Mesenchymal stem cell (in vitro differentiated cells and primary cell): ENCODE measurements at regions not wholly inside any gene's neighbourhood (a gene's known extent, or its start where the extent isn't known, plus 50 kb on each side); places are given as distances from the start of the nearest gene placed in this dataset.
A peak's percentile ranks its signal among the peaks of the same experiment; 100 is the strongest.

Source experiments
- DNase-seq: peaks from one replicate; pipeline ENCODE4 v3.0.0-alpha.2; 2013
- H2AFZ ChIP-seq: one replicate; pipeline ENCODE4 v1.6.1; 2013; ENCODE audit warnings: low read depth, mild to moderate bottlenecking, control low read depth, inconsistent platforms, low read length, moderate library complexity
- H2AK5ac ChIP-seq: 2 replicates; pipeline ENCODE4 v1.6.1; 2013; ENCODE audit warnings: low read length, moderate library complexity, mild to moderate bottlenecking, inconsistent platforms; ENCODE audit not compliant: severe bottlenecking
- H2BK120ac ChIP-seq: one replicate; pipeline ENCODE4 v1.6.1; 2013; ENCODE audit warnings: low read depth, mild to moderate bottlenecking, inconsistent platforms, low read length, moderate library complexity
- H2BK12ac ChIP-seq, 2 experiments: one replicate each; pipeline ENCODE4 v1.6.1; 2013; ENCODE audit warnings: inconsistent platforms in 2 of 2, low read length in 2 of 2, mild to moderate bottlenecking in 2 of 2, moderate library complexity in 2 of 2, control low read depth in 1 of 2
- H2BK15ac ChIP-seq: one replicate; pipeline ENCODE4 v1.6.1; 2013; ENCODE audit warnings: mild to moderate bottlenecking, low read depth, inconsistent platforms; ENCODE audit not compliant: poor library complexity, severe bottlenecking
- H2BK5ac ChIP-seq: 2 replicates; pipeline ENCODE4 v1.6.1; 2013; ENCODE audit warnings: low read depth, mild to moderate bottlenecking, low read length, control low read depth, inconsistent platforms; ENCODE audit not compliant: poor library complexity, severe bottlenecking
- H3K14ac ChIP-seq, 2 experiments: one replicate each; pipeline ENCODE4 v1.6.1; 2013; ENCODE audit warnings: inconsistent platforms in 2 of 2, low read length in 2 of 2, control low read depth in 1 of 2, mild to moderate bottlenecking in 1 of 2, moderate library complexity in 1 of 2
- H3K18ac ChIP-seq, 2 experiments: one replicate each; pipeline ENCODE4 v1.6.1; 2013; ENCODE audit warnings: inconsistent platforms in 2 of 2, low read length in 2 of 2, control low read depth in 1 of 2, low read depth in 1 of 2, mild to moderate bottlenecking in 1 of 2
- H3K23ac ChIP-seq, 2 experiments: one replicate each; pipeline ENCODE4 v1.6.1; 2013; ENCODE audit warnings: inconsistent platforms in 2 of 2, low read length in 2 of 2, mild to moderate bottlenecking in 2 of 2, moderate library complexity in 2 of 2, control low read depth in 1 of 2
- H3K27ac ChIP-seq: 2 replicates; pipeline ENCODE4 v1.5.1; 2013; ENCODE audit warnings: mild to moderate bottlenecking, moderate library complexity, low read length, control low read depth, inconsistent platforms; ENCODE audit not compliant: poor library complexity, severe bottlenecking
- H3K27me3 ChIP-seq, 2 experiments: 2 replicates each; pipeline versions ENCODE4 v1.6.1 to v1.7.0; 2013; ENCODE audit warnings: low read length in 2 of 2, mild to moderate bottlenecking in 2 of 2, moderate library complexity in 2 of 2, control low read depth in 1 of 2, inconsistent platforms in 1 of 2; ENCODE audit not compliant: control insufficient read depth in 1 of 2, insufficient read depth in 1 of 2
- H3K36me3 ChIP-seq, 2 experiments: 2 replicates each; pipeline versions ENCODE4 v1.6.1 to v1.7.0; 2013; ENCODE audit warnings: low read length in 2 of 2, control low read depth in 1 of 2, inconsistent platforms in 1 of 2, low read depth in 1 of 2, mild to moderate bottlenecking in 1 of 2; ENCODE audit not compliant: insufficient read depth in 2 of 2, control insufficient read depth in 1 of 2
- H3K4ac ChIP-seq, 2 experiments: one replicate each; pipeline ENCODE4 v1.6.1; 2013; ENCODE audit warnings: inconsistent platforms in 2 of 2, low read length in 2 of 2, mild to moderate bottlenecking in 2 of 2, moderate library complexity in 2 of 2, control low read depth in 1 of 2, low read depth in 1 of 2
- H3K4me1 ChIP-seq: 2 replicates; pipeline ENCODE4 v1.6.1; 2013; ENCODE audit warnings: low read depth, low read length, control low read depth; ENCODE audit not compliant: control insufficient read depth, insufficient read depth
- H3K4me2 ChIP-seq: 2 replicates; pipeline ENCODE4 v1.6.1; 2013; ENCODE audit warnings: low read length, mild to moderate bottlenecking, inconsistent platforms; ENCODE audit not compliant: poor library complexity, severe bottlenecking
- H3K4me3 ChIP-seq, 2 experiments: 2 replicates each; pipeline versions ENCODE4 v1.5.1 to v1.7.0; 2013; ENCODE audit warnings: low read length in 2 of 2, mild to moderate bottlenecking in 2 of 2, control low read depth in 1 of 2, low read depth in 1 of 2; ENCODE audit not compliant: insufficient read depth in 1 of 2
- H3K79me1 ChIP-seq: replicated peaks from 2 replicates; pipeline ENCODE4 v1.6.1; 2013; ENCODE audit warnings: mild to moderate bottlenecking, control low read depth, low read length, inconsistent platforms; ENCODE audit not compliant: poor library complexity, severe bottlenecking
- H3K9ac ChIP-seq: 2 replicates; pipeline ENCODE4 v1.7.0; 2013; ENCODE audit warnings: mild to moderate bottlenecking, low read length, moderate library complexity
- H3K9me3 ChIP-seq: 2 replicates; pipeline ENCODE4 v1.7.0; 2013; ENCODE audit warnings: mild to moderate bottlenecking, low read length; ENCODE audit not compliant: control insufficient read depth
- H4K8ac ChIP-seq: one replicate; pipeline ENCODE4 v1.6.1; 2013; ENCODE audit warnings: inconsistent platforms, mild to moderate bottlenecking, low read length, moderate library complexity
- H4K91ac ChIP-seq: one replicate; pipeline ENCODE4 v1.6.1; 2013; ENCODE audit warnings: mild to moderate bottlenecking, low read length, inconsistent platforms
- WGBS: methylation state at CpG from one replicate; pipeline ENCODE4 v1.1.7; 2013; ENCODE audit warnings: mixed read lengths; 5-methylcytosine and 5-hydroxymethylcytosine counted together

GRCh38 chr12:114846771-114847170 is 162.8 kb upstream of the TBX3 start:
- H3K36me3 ChIP-seq, result no peaks in the 10 kb centered on the region
- H3K4me2 ChIP-seq, result no peak overlapping the region
- H2BK120ac ChIP-seq, result no peak overlapping the region
- H2BK12ac ChIP-seq, result peak overlapping the region in 1 of 2 experiments; percentile 62
- H3K4me3 ChIP-seq, result no peak overlapping the region
- no peak overlapping the region for H3K23ac ChIP-seq
- no peaks in the 10 kb centered on the region for H3K4me1 ChIP-seq
- no peak overlapping the region for H3K18ac ChIP-seq
- H2AK5ac ChIP-seq, result no peak overlapping the region
- H2BK15ac ChIP-seq, result no peak overlapping the region
- no peak overlapping the region for H2AFZ ChIP-seq
- no peak overlapping the region for H3K9ac ChIP-seq
- no peak overlapping the region for H2BK5ac ChIP-seq
- H3K9me3 ChIP-seq, result no peaks in the 10 kb centered on the region
- DNase-seq, result no peak
- H4K8ac ChIP-seq, result no peak overlapping the region
- no peak overlapping the region for H3K27ac ChIP-seq
- H3K27me3 ChIP-seq, result no peaks in the 10 kb centered on the region
- 60% methylated on average over 8 of the region's 8 CpGs for WGBS
- no peaks in the 10 kb centered on the region for H3K79me1 ChIP-seq
- no peak overlapping the region for H4K91ac ChIP-seq
- no peak overlapping the region for H3K14ac ChIP-seq
- peak overlapping the region in 1 of 2 experiments; percentile 47 for H3K4ac ChIP-seq

- Histone ChIP-seq H3K9ac (no peak overlapping the region), H2BK5ac (no peak overlapping the region), H3K27me3 (no peaks in the 10 kb centered on the region), H3K9me3 (no peaks in the 10 kb centered on the region), H3K27ac (no peak overlapping the region), H3K14ac (no peak overlapping the region), H2BK12ac (no peak overlapping the region), H2BK15ac (no peak overlapping the region), H3K79me1 (no peaks in the 10 kb centered on the region), H2AFZ (no peak overlapping the region), H3K4ac (no peak overlapping the region), H3K18ac (no peak overlapping the region), H2BK120ac (no peak overlapping the region), H4K91ac (no peak overlapping the region), H4K8ac (no peak overlapping the region), H3K23ac (no peak overlapping the region), H2AK5ac (no peak overlapping the region), H3K4me3 (no peak overlapping the region), H3K4me2 (no peak overlapping the region), H3K4me1 (no peaks in the 10 kb centered on the region), H3K36me3 (no peaks in the 10 kb centered on the region)
- DNase-seq, result no peak
- WGBS, result 96% methylated on average over 5 of the region's 5 CpGs
Observed at GRCh38 chr12:114841557-114842251, 157.7 kb upstream of the TBX3 start.

GRCh38 chr12:114838480-114838879 is 154.5 kb upstream of the TBX3 start:
- Histone ChIP-seq H3K4me2 (no peak overlapping the region), H3K27me3 (no peaks in the 10 kb centered on the region), H3K4me3 (no peak overlapping the region), H4K91ac (no peak overlapping the region), H4K8ac (no peak overlapping the region), H2BK5ac (no peak overlapping the region), H2BK15ac (peak overlapping the region; percentile 84), H3K4me1 (peaks cover 3% of the 10 kb centered on the region), H3K4ac (no peak overlapping the region), H2AFZ (no peak overlapping the region), H3K9me3 (peaks cover 3% of the 10 kb centered on the region), H2BK12ac (no peak overlapping the region), H3K27ac (no peak overlapping the region), H2AK5ac (no peak overlapping the region), H3K14ac (no peak overlapping the region), H3K79me1 (no peaks in the 10 kb centered on the region), H2BK120ac (no peak overlapping the region), H3K23ac (no peak overlapping the region), H3K9ac (no peak overlapping the region), H3K36me3 (no peaks in the 10 kb centered on the region), H3K18ac (no peak overlapping the region)
- no peak for DNase-seq
- 97% methylated on average over 9 of the region's 9 CpGs for WGBS

GRCh38 chr12:114836609-114837008 is 152.6 kb upstream of the TBX3 start:
- no peaks in the 10 kb centered on the region for H3K36me3 ChIP-seq
- H3K18ac ChIP-seq, result no peak overlapping the region
- H3K27ac ChIP-seq, result no peak overlapping the region
- no peak overlapping the region for H3K23ac ChIP-seq
- no peak for DNase-seq
- no peak overlapping the region for H2BK12ac ChIP-seq
- no peak overlapping the region for H3K4me2 ChIP-seq
- no peak overlapping the region for H4K8ac ChIP-seq
- no peak overlapping the region for H3K4me3 ChIP-seq
- peaks cover 3% of the 10 kb centered on the region for H3K9me3 ChIP-seq
- H2BK5ac ChIP-seq, result no peak overlapping the region
- H3K4me1 ChIP-seq, result peaks cover 3% of the 10 kb centered on the region
- H4K91ac ChIP-seq, result no peak overlapping the region
- no CpG with 5 or more reads among the region's 3 CpGs for WGBS
- no peak overlapping the region for H3K9ac ChIP-seq
- no peaks in the 10 kb centered on the region for H3K79me1 ChIP-seq
- no peaks in the 10 kb centered on the region for H3K27me3 ChIP-seq
- no peak overlapping the region for H2AK5ac ChIP-seq
- no peak overlapping the region for H2BK120ac ChIP-seq
- H2BK15ac ChIP-seq, result no peak overlapping the region
- H3K14ac ChIP-seq, result no peak overlapping the region
- H2AFZ ChIP-seq, result no peak overlapping the region
- no peak overlapping the region for H3K4ac ChIP-seq
